ENCODE measurements at regions not wholly inside any gene's neighbourhood (a gene's known extent, or its start where the extent isn't known, plus 50 kb on each side); places are given as distances from the start of the nearest gene placed in this dataset.

- no peak overlapping the region for H3K27ac ChIP-seq (ENCODE audit: extremely low read length, insufficient read depth, low read length)
- POLR2A ChIA-PET: no interaction called here
Measured at GRCh38 chr11:16430674-16431073, 74.3 kb upstream of the SOX6 start.

GRCh38 chr11:16421826-16422225 is 65.5 kb upstream of the SOX6 start:
- intact Hi-C loops (cut with micrococcal nuclease; ENCODE audit: unreplicated experiment): no loop called here
- TF ChIP-seq FUBP1 (CRISPR knock-in tag; IDR thresholded peaks at IDR 0.05; ENCODE audit: borderline replicate concordance) (no peak), IRF1 (CRISPR knock-in tag; IDR thresholded peaks at IDR 0.05; ENCODE audit: low read depth) (no peak), SP1 (IDR thresholded peaks at IDR 0.05) (no peak), SP1 (CRISPR knock-in tag; IDR thresholded peaks at IDR 0.05) (no peak), GATAD1 (CRISPR knock-in tag; IDR thresholded peaks at IDR 0.05) (no peak), ZBTB42 (CRISPR knock-in tag; IDR thresholded peaks at IDR 0.05) (no peak), PAF1 (CRISPR knock-in tag; IDR thresholded peaks at IDR 0.05) (no peak), IRF2 (CRISPR knock-in tag; IDR thresholded peaks at IDR 0.05) (no peak), MXD3 (CRISPR knock-in tag; IDR thresholded peaks at IDR 0.05) (no peak), BCL6 (CRISPR knock-in tag; IDR thresholded peaks at IDR 0.05) (no peak), SMAD3 (CRISPR knock-in tag; IDR thresholded peaks at IDR 0.05) (no peak), PRMT3 (CRISPR knock-in tag; IDR thresholded peaks at IDR 0.05; ENCODE audit: borderline replicate concordance, low read depth) (no peak), TEF (CRISPR knock-in tag; IDR thresholded peaks at IDR 0.05) (no peak), ZNF558 (CRISPR knock-in tag; IDR thresholded peaks at IDR 0.05; ENCODE audit: borderline replicate concordance) (no peak)
- Histone ChIP-seq H3K4me1 (ENCODE audit: insufficient read depth, low read length) (no peaks in the 10 kb centered on the region), H3K79me2 (ENCODE audit: insufficient read depth, low read length) (no peaks in the 10 kb centered on the region), H3K4me3 (replicated peaks in 1 of 3; ENCODE audit: insufficient read depth in 1 of 3, low read depth in 2 of 3, low read length in 3 of 3) (no peak overlapping the region), H3K36me3 (replicated peaks in 1 of 2; ENCODE audit: control insufficient read depth in 1 of 2, insufficient read depth in 2 of 2, low read length in 2 of 2) (no peaks in the 10 kb centered on the region), H3K9me3 (ENCODE audit: low read length) (no peaks in the 10 kb centered on the region), H4K20me1 (ENCODE audit: insufficient read depth, low read length) (no peaks in the 10 kb centered on the region), H3K4me2 (ENCODE audit: low read depth, low read length) (no peak overlapping the region), H3K27ac (ENCODE audit: extremely low read length, insufficient read depth, low read length) (no peak overlapping the region), H3K27me3 (ENCODE audit: control insufficient read depth in 1 of 2, insufficient read depth in 2 of 2, low read length in 2 of 2) (no peaks in the 10 kb centered on the region; a peak in 1 of 5 replicates), H3K9ac (ENCODE audit: insufficient read depth, low read depth, low read length) (no peak overlapping the region), H2AFZ (ENCODE audit: low read length) (no peak overlapping the region)
- FAIRE-seq (no peak), ATAC-seq (no peak), DNase-seq (ENCODE audit: low spot score) (no peak)
- 0% methylated on average over 2 of the region's 2 CpGs for WGBS (ENCODE audit: low lambda C conversion rate)
- ChIA-PET POLR2A (no interaction called here), CTCF (ENCODE audit: low intra/inter-chr PET ratio, low total read pairs) (no interaction called here)
- BruUV-seq (replicated peaks): no TSS peak
- in situ Hi-C loops (cut with HindIII; ENCODE audit: extremely low pct_ligation_motif_present, low pct_unique_long_range_greater_than_20kb): no loop called here

More at GRCh38 chr11:16430674-16431073, 74.3 kb upstream of the SOX6 start:
- no peaks in the 10 kb centered on the region for H4K20me1 ChIP-seq (ENCODE audit: insufficient read depth, low read length)
- no peaks in the 10 kb centered on the region for H3K27me3 ChIP-seq (ENCODE audit: control insufficient read depth in 1 of 2, insufficient read depth in 2 of 2, low read length in 2 of 2)
- in situ Hi-C loops (cut with HindIII; ENCODE audit: extremely low pct_ligation_motif_present, low pct_unique_long_range_greater_than_20kb) (no loop called here), intact Hi-C loops (cut with micrococcal nuclease; ENCODE audit: unreplicated experiment) (no loop called here)
- WGBS (ENCODE audit: low lambda C conversion rate): 29% methylated on average over 1 of the region's 1 CpG
- no peak overlapping the region for H3K9ac ChIP-seq (ENCODE audit: insufficient read depth, low read depth, low read length)
- no peak overlapping the region for H2AFZ ChIP-seq (ENCODE audit: low read length)
- H3K79me2 ChIP-seq (ENCODE audit: insufficient read depth, low read length): no peaks in the 10 kb centered on the region
- no peaks in the 10 kb centered on the region for H3K36me3 ChIP-seq (replicated peaks in 1 of 2; ENCODE audit: control insufficient read depth in 1 of 2, insufficient read depth in 2 of 2, low read length in 2 of 2)
- no peak overlapping the region for H3K4me3 ChIP-seq (replicated peaks in 1 of 3; ENCODE audit: insufficient read depth in 1 of 3, low read depth in 2 of 3, low read length in 3 of 3)
- FAIRE-seq (no peak), DNase-seq (ENCODE audit: low spot score) (no peak), ATAC-seq (no peak)
- H3K4me2 ChIP-seq (ENCODE audit: low read depth, low read length): no peak overlapping the region
- no peak for TF ChIP-seq TBX2 (CRISPR knock-in tag; IDR thresholded peaks at IDR 0.05; ENCODE audit: borderline replicate concordance)
- no peak for TF ChIP-seq ZNF557 (CRISPR knock-in tag; IDR thresholded peaks at IDR 0.05)
- no peak for TF ChIP-seq ZNF10 (CRISPR knock-in tag; IDR thresholded peaks at IDR 0.05; ENCODE audit: borderline replicate concordance, low read depth)
- TF ChIP-seq NPAS2 (CRISPR knock-in tag; IDR thresholded peaks at IDR 0.05; ENCODE audit: borderline replicate concordance): no peak
- no peaks in the 10 kb centered on the region for H3K4me1 ChIP-seq (ENCODE audit: insufficient read depth, low read length)
- no TSS peak for BruUV-seq (replicated peaks)
- peaks cover 5% of the 10 kb centered on the region; the same call in 1 of the 2 replicates for H3K9me3 ChIP-seq (ENCODE audit: low read length)
- CTCF ChIA-PET (ENCODE audit: low intra/inter-chr PET ratio, low total read pairs): no interaction called here
